GM23338 (cell line): ENCODE measurements at regions not wholly inside any gene's neighbourhood (a gene's known extent, or its start where the extent isn't known, plus 50 kb on each side); places are given as distances from the start of the nearest gene placed in this dataset.

ENCODE experiments used
- ATAC-seq: fragments of 200-7000 bp; cut with Tn5 transposase; 3 replicates; pipeline ENCODE4 v1.9.1; 2020
- DNase-seq: peaks from one replicate; pipeline ENCODE4 v3.0.0-alpha.2; 2015; ENCODE audit warnings: low spot score
- H2AFZ ChIP-seq: fragments of 200-600 bp; sonication (generic); 2 replicates; pipeline ENCODE4 v1.8.0; 2016; ENCODE audit warnings: antibody characterized with exemption, mild to moderate bottlenecking, moderate library complexity
- H3F3A ChIP-seq: fragments of 200-600 bp; sonication (generic); replicated peaks from 2 replicates; pipeline ENCODE4 v1.8.0; 2017; ENCODE audit warnings: antibody characterized with exemption, mixed run types, low read depth
- H3K27ac ChIP-seq: fragments of 200-600 bp; sonication (generic); 2 replicates; pipeline ENCODE4 v1.6.1; 2016; ENCODE audit warnings: low read depth
- H3K27me3 ChIP-seq: fragments of 200-600 bp; sonication (generic); 2 replicates; pipeline ENCODE4 v1.8.0; 2016; ENCODE audit warnings: mild to moderate bottlenecking, mixed run types, moderate library complexity; ENCODE audit not compliant: insufficient read depth
- H3K36me3 ChIP-seq: fragments of 200-600 bp; sonication (generic); 2 replicates; pipeline ENCODE4 v1.8.0; 2016; ENCODE audit warnings: mild to moderate bottlenecking; ENCODE audit not compliant: insufficient read depth
- H3K4me1 ChIP-seq: fragments of 200-600 bp; sonication (generic); 2 replicates; pipeline ENCODE4 v1.8.0; 2016; ENCODE audit warnings: mild to moderate bottlenecking, moderate library complexity; ENCODE audit not compliant: insufficient read depth
- H3K4me2 ChIP-seq: fragments of 200-600 bp; sonication (generic); 2 replicates; pipeline ENCODE4 v1.7.1; 2017; ENCODE audit warnings: mixed run types
- H3K4me3 ChIP-seq: fragments of 200-600 bp; sonication (generic); 2 replicates; pipeline ENCODE4 v1.6.1; 2016; ENCODE audit warnings: mixed run types
- H3K79me2 ChIP-seq: fragments of 200-600 bp; sonication (generic); replicated peaks from 2 replicates; pipeline ENCODE4 v1.8.0; 2017; ENCODE audit warnings: mild to moderate bottlenecking; ENCODE audit not compliant: insufficient read depth
- H3K9me2 ChIP-seq: fragments of 200-600 bp; sonication (generic); 2 replicates; pipeline ENCODE4 v1.8.0; 2017; ENCODE audit not compliant: insufficient read depth
- H4K20me1 ChIP-seq: fragments of 200-600 bp; sonication (generic); replicated peaks from 2 replicates; pipeline ENCODE4 v1.8.0; 2017; ENCODE audit warnings: mild to moderate bottlenecking; ENCODE audit not compliant: insufficient read depth
- H3K27ac Mint-ChIP-seq: 2 replicates; pipeline ENCODE4 v1.8.0; 2020; ENCODE audit warnings: inconsistent platforms, mild to moderate bottlenecking, moderate library complexity, mixed read lengths
- H3K27me3 Mint-ChIP-seq: 3 replicates; pipeline ENCODE4 v1.8.0; 2022; ENCODE audit warnings: low read depth, mild to moderate bottlenecking, moderate library complexity, mixed read lengths, inconsistent platforms; ENCODE audit not compliant: insufficient read depth, poor library complexity
- H3K36me3 Mint-ChIP-seq: 3 replicates; pipeline ENCODE4 v1.8.0; 2021; ENCODE audit warnings: low read depth, mild to moderate bottlenecking, inconsistent platforms, moderate library complexity, mixed read lengths
- H3K4me1 Mint-ChIP-seq: 3 replicates; pipeline ENCODE4 v1.8.0; 2020; ENCODE audit warnings: mild to moderate bottlenecking, inconsistent platforms, mixed read lengths
- H3K4me3 Mint-ChIP-seq: 3 replicates; pipeline ENCODE4 v1.8.0; 2021; ENCODE audit warnings: moderate library complexity, mild to moderate bottlenecking, inconsistent platforms, mixed read lengths
- H3K9me3 Mint-ChIP-seq: 3 replicates; pipeline ENCODE4 v1.8.0; 2020; ENCODE audit warnings: moderate library complexity, mild to moderate bottlenecking, inconsistent platforms, mixed read lengths
- CREB1 ChIP-seq: fragments of 250-450 bp; sonication (Bioruptor Pico); IDR thresholded peaks from 2 replicates; pipeline ENCODE4 v1.5.0; 2020; ENCODE audit warnings: low read depth, mild to moderate bottlenecking, moderate library complexity
- JUNB ChIP-seq: IDR thresholded peaks from one replicate; pipeline ENCODE4 v1.6.1; 2016; ENCODE audit warnings: antibody characterized with exemption; ENCODE audit not compliant: unreplicated experiment
- ZNF114 ChIP-seq: fragments of 250-450 bp; sonication (Bioruptor Pico); IDR thresholded peaks from 2 replicates; pipeline ENCODE4 v1.5.0; 2020; ENCODE audit warnings: mild to moderate bottlenecking, moderate library complexity
- ZNF331 ChIP-seq: fragments of 250-450 bp; sonication (Bioruptor Pico); IDR thresholded peaks from 2 replicates; pipeline ENCODE4 v1.5.0; 2020; ENCODE audit warnings: low read depth, mild to moderate bottlenecking, moderate library complexity
- TF ChIP-seq, protein P1 (sequence below): IDR thresholded peaks from 2 replicates; pipeline ENCODE4 v1.6.1; 2016; ENCODE audit warnings: antibody characterized with exemption
- TF ChIP-seq, protein P2 (sequence below): fragments of 250-450 bp; sonication (Bioruptor Pico); IDR thresholded peaks from 2 replicates; pipeline ENCODE4 v1.5.0; 2020; ENCODE audit warnings: mild to moderate bottlenecking, moderate library complexity

DNA sequence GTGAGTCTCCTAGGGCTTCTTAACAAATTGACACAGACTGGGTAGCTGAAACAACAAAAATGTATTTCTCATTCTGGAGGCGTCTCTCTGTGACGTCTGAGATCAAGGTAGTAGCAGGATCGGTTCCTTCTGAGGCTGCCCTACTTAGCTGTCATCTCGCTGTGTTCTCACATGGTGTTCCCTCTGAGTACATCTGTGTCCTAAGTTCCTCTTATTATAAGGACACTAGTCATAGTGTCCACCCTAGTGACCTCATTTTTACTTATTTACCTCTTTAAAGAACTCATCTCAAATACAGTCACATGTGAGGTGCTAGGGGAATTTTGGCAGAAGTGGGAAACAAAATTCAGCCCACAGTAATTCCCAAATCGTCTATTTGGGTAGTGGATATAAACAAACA is 529.1 kb downstream of the NPIPA7 start:
- Histone ChIP-seq H3F3A (no peaks in the 10 kb centered on the region), H3K9me2 (no peaks in the 10 kb centered on the region; the same call in 1 of the 2 replicates), H3K36me3 (no peaks in the 10 kb centered on the region), H3K4me3 (no peak overlapping the region), H3K4me1 (no peaks in the 10 kb centered on the region), H3K4me2 (no peak overlapping the region), H4K20me1 (no peaks in the 10 kb centered on the region), H3K27me3 (no peaks in the 10 kb centered on the region), H2AFZ (no peak overlapping the region), H3K27ac (no peak overlapping the region), H3K79me2 (no peaks in the 10 kb centered on the region)
- no peak for TF ChIP-seq ZNF331 (CRISPR knock-in tag)
- no peak for TF ChIP-seq ZNF114 (CRISPR knock-in tag)
- no peak for TF ChIP-seq CREB1 (CRISPR knock-in tag)
- TF ChIP-seq, protein P1, sequence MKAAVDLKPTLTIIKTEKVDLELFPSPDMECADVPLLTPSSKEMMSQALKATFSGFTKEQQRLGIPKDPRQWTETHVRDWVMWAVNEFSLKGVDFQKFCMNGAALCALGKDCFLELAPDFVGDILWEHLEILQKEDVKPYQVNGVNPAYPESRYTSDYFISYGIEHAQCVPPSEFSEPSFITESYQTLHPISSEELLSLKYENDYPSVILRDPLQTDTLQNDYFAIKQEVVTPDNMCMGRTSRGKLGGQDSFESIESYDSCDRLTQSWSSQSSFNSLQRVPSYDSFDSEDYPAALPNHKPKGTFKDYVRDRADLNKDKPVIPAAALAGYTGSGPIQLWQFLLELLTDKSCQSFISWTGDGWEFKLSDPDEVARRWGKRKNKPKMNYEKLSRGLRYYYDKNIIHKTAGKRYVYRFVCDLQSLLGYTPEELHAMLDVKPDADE = no peak
- TF ChIP-seq, protein P2, sequence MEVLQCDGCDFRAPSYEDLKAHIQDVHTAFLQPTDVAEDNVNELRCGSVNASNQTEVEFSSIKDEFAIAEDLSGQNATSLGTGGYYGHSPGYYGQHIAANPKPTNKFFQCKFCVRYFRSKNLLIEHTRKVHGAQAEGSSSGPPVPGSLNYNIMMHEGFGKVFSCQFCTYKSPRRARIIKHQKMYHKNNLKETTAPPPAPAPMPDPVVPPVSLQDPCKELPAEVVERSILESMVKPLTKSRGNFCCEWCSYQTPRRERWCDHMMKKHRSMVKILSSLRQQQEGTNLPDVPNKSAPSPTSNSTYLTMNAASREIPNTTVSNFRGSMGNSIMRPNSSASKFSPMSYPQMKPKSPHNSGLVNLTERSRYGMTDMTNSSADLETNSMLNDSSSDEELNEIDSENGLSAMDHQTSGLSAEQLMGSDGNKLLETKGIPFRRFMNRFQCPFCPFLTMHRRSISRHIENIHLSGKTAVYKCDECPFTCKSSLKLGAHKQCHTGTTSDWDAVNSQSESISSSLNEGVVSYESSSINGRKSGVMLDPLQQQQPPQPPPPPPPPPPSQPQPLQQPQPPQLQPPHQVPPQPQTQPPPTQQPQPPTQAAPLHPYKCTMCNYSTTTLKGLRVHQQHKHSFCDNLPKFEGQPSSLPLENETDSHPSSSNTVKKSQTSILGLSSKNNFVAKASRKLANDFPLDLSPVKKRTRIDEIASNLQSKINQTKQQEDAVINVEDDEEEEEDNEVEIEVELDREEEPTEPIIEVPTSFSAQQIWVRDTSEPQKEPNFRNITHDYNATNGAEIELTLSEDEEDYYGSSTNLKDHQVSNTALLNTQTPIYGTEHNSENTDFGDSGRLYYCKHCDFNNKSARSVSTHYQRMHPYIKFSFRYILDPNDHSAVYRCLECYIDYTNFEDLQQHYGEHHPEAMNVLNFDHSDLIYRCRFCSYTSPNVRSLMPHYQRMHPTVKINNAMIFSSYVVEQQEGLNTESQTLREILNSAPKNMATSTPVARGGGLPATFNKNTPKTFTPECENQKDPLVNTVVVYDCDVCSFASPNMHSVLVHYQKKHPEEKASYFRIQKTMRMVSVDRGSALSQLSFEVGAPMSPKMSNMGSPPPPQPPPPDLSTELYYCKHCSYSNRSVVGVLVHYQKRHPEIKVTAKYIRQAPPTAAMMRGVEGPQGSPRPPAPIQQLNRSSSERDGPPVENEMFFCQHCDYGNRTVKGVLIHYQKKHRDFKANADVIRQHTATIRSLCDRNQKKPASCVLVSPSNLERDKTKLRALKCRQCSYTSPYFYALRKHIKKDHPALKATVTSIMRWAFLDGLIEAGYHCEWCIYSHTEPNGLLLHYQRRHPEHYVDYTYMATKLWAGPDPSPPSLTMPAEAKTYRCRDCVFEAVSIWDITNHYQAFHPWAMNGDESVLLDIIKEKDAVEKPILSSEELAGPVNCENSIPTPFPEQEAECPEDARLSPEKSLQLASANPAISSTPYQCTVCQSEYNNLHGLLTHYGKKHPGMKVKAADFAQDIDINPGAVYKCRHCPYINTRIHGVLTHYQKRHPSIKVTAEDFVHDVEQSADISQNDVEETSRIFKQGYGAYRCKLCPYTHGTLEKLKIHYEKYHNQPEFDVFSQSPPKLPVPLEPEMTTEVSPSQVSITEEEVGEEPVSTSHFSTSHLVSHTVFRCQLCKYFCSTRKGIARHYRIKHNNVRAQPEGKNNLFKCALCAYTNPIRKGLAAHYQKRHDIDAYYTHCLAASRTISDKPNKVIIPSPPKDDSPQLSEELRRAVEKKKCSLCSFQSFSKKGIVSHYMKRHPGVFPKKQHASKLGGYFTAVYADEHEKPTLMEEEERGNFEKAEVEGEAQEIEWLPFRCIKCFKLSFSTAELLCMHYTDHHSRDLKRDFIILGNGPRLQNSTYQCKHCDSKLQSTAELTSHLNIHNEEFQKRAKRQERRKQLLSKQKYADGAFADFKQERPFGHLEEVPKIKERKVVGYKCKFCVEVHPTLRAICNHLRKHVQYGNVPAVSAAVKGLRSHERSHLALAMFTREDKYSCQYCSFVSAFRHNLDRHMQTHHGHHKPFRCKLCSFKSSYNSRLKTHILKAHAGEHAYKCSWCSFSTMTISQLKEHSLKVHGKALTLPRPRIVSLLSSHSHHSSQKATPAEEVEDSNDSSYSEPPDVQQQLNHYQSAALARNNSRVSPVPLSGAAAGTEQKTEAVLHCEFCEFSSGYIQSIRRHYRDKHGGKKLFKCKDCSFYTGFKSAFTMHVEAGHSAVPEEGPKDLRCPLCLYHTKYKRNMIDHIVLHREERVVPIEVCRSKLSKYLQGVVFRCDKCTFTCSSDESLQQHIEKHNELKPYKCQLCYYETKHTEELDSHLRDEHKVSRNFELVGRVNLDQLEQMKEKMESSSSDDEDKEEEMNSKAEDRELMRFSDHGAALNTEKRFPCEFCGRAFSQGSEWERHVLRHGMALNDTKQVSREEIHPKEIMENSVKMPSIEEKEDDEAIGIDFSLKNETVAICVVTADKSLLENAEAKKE (CRISPR knock-in tag) = no peak
- no peak for TF ChIP-seq JUNB
- H3K36me3 Mint-ChIP-seq = no peaks in the 10 kb centered on the region
- ATAC-seq (no peak), DNase-seq (no peak)
- H3K4me3 Mint-ChIP-seq = no peak overlapping the region
- H3K27ac Mint-ChIP-seq = no peak overlapping the region
- peaks cover 4% of the 10 kb centered on the region for H3K27me3 Mint-ChIP-seq
- H3K9me3 Mint-ChIP-seq = peaks cover 8% of the 10 kb centered on the region; the same call in 1 of the 3 replicates
- H3K4me1 Mint-ChIP-seq = no peaks in the 10 kb centered on the region
